GM12864 (cell line): ENCODE measurements at regions not wholly inside any gene's neighbourhood (a gene's known extent, or its start where the extent isn't known, plus 50 kb on each side); places are given as distances from the start of the nearest gene placed in this dataset.

Source experiments
- DNase-seq: peaks from one replicate; pipeline ENCODE4 v3.0.0-alpha.2; 2011; ENCODE audit warnings: low read depth
- H3K4me3 ChIP-seq: 2 replicates; pipeline ENCODE4 v1.5.1; 2011; ENCODE audit warnings: mild to moderate bottlenecking, low read depth, low read length, control low read depth
- CTCF ChIP-seq: IDR thresholded peaks from 2 replicates; pipeline ENCODE4 v1.5.1; 2011; ENCODE audit warnings: low read depth, mild to moderate bottlenecking, moderate library complexity, low read length, control low read depth, inconsistent platforms; ENCODE audit errors: missing control alignments

- TF ChIP-seq CTCF: no peak
- H3K4me3 ChIP-seq: no peak overlapping the region
- DNase-seq: no peak
Measured at GRCh38 chr16:86669285-86669805, 91.0 kb downstream of the FOXL1 start.

DNA sequence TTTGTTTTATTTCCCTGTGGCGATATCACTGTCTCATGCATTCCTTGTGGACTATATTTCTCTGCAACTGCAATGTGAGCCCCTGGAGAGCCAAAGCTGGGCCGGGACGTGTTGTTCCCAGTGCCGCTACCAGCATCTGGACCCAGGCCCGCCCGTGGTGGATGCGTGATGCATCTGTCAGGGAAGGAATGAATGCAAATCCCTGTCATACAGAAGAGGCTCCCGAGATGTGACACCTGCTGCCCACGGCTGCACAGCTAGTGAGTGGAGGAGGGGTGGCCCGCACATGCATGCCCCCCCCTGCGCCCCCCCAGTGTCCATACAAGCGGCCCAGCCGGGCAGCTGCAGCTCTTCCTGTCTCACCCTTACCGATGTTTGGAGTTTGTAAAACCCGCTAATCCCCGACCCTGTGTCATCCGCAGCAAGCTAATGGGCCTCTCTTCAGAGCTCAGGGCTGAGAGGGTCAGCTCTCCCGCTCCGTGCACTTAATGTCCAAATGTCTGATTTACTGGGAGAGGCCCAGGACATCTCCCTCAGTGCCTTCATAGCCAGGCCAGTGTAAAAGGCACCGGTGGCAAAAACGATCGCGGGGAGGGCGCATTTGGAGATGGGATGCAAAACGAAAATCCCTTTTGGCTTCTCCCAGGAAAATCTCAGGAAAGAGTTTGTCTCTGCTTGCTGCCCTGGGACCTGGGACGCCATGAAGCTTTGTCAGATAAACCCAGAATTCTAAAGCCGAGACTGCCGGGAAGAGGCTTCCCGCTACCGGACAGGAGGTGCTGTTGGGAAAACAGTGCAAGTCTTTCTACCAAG lies 91.8 kb downstream of the FOXL1 start:
- DNase-seq: no peak
- H3K4me3 ChIP-seq: no peak overlapping the region
- TF ChIP-seq CTCF: no peak

- no peak for TF ChIP-seq CTCF
- no peak overlapping the region for H3K4me3 ChIP-seq
Measured at GRCh38 chr16:86670750-86671234, 92.4 kb downstream of the FOXL1 start.

DNA sequence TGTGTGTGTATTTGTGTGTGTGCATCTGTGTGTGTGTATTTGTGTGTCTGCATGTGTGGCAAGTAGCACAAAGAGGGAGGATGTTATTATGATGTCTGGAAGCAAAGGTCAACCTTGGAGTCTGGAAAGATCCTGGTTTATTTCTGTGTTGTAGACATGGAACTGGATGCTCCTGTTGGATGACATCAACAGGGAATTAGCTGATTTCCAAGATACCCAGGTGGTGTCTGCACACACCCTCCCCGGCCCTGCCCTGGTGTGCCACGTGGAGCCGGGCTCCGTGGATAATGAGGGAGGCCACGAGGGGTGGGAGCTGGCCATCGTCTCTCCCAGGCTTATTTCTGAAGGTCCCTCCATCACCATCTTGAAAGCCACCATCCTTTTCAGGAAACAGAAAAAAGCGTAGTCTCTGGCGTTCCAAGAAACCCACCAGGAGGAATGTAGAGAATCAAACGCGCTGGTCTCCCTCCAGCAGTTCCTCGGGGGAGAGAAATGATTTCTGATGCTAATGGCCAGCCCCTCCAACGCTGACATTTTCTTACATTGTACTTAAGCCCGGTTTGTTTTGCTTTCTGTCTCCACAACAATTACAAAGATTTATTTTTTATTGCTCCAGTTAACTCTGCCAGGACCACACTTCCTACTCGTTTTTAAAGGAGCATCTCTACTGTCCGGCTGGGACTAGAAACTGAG lies 93.3 kb downstream of the FOXL1 start:
- H3K4me3 ChIP-seq: no peak overlapping the region
- DNase-seq: no peak

More at GRCh38 chr16:86670750-86671234, 92.4 kb downstream of the FOXL1 start:
- no peak for DNase-seq

DNA sequence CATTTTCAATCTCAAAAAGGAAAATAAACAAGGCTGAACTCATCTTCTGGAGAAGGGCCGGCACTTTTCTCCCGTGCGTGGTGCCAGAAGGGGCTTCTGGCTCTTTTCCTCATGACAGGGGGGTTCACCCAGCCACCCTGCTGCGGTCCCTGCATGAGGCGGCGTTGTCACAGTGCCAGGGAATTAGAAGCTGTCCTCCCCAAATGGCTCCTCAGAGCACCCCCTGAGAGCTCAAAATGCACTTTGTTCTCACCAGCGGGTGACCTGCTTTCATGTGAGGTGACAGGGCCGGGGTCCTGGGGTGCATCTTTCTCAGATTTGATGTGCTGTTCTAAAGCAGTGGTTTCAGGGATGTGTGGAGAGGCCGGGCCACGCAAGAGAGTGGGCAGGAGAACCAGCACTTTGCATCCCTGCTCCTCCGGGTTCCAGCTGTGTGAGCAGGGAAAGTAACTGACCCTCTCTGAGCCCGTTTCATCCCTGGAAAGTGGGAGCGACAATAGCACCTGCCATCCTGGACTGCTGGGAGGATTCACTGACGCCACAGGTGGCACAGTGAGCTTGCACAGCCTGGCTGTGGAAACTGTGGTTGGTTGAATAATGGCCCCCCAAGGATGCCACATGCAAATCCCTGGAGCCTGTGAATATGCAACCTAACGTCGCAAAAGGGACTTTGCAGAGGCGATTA lies 94.0 kb downstream of the FOXL1 start:
- no peak for TF ChIP-seq CTCF
- no peak for DNase-seq
- H3K4me3 ChIP-seq: no peak overlapping the region

More for the DNA sequence above, 93.3 kb downstream of the FOXL1 start:
- TF ChIP-seq CTCF: no peak

DNA sequence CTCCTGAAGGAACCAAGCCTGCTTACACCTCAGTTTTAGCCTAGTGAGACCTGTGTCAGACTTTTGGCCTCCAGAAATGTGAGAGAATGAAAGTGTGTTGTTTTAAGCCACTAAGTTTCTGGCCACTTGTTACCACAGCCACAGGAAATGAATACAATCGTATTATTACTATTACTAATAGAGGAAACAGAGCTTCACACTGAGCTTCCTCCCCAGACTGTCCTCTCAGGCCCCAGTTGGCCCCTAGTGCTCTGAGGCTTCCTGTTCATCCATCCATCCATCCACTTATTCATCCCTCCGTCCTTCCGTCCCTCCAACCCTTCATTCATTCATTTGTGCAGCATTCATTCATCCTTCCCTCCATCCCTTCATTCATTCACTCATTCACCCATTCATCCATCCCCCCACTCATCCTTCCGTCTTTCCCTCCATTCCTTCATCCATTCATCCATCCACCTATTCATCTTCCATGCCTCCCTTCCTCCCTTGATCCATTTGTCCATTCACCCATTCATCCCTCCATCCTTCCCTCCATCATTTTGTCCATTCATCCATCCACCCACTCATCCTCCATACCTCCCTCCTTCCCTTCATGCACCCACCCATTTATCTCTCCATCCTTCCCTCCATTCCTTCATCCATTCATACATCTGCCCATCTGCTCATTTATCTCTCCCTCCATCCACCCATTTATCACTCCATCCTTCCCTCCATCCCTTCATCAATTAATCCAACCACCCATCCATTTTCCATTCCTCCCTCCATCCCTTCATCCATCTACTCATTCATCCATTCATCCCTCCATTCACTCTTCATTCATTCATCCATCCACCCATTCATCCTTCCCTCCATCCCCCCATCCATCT lies 95.0 kb downstream of the FOXL1 start:
- no peak for DNase-seq
- TF ChIP-seq CTCF: no peak
- no peak overlapping the region for H3K4me3 ChIP-seq
